SK-N-MC (cell line): ENCODE measurements at regions not wholly inside any gene's neighbourhood (a gene's known extent, or its start where the extent isn't known, plus 50 kb on each side); places are given as distances from the start of the nearest gene placed in this dataset.
"Not testable (repeated sequence)": the region's sequence is repeated elsewhere in the genome, so short reads cannot be mapped to it uniquely, and the experiment has no call there.

Experiments used
- EZH2 ChIP-seq: fragments of 200-600 bp; sonication (generic); IDR thresholded peaks from one replicate; pipeline ENCODE4 v1.6.1; 2017; ENCODE audit warnings: antibody characterized with exemption
- POLR2AphosphoS5 ChIP-seq: IDR thresholded peaks from 2 replicates; pipeline ENCODE4 v1.6.1; 2012; ENCODE audit warnings: mild to moderate bottlenecking, low read depth, low read length, borderline replicate concordance

DNA sequence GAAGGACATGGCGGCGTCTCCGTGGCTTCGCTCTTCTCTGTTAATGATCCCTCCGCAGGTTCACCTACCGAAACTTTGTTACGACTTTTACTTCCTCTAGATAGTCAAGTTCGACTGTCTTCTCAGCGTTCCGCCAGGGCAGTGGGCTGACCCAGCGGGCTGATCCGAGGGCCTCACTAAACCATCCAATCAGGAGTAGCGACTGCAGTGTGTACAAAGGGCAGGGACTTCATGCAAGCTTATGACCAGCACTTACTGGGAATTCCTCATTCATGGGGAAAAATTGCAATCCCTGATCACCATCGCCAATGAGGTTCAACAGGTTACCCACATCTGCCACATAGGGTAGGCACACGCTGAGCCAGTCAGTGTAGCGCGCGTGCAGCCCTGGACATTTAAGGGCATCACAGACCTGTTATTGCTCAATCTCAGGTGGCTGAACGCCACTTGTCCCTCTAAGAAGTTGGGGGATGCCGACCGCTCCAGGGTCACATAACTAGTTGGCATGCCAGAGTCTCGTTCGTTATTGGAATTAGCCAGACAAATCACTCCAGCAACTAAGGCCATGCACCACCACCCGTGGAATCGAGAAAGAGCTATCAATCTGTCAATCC lies 92.7 kb upstream of the ANKRD30BL start:
- TF ChIP-seq EZH2, POLR2AphosphoS5: not testable (repeated sequence)
